ENCODE measurements at regions not wholly inside any gene's neighbourhood (a gene's known extent, or its start where the extent isn't known, plus 50 kb on each side); places are given as distances from the start of the nearest gene placed in this dataset.
A peak's percentile ranks its signal among the peaks of the same experiment; 100 is the strongest.

DNA sequence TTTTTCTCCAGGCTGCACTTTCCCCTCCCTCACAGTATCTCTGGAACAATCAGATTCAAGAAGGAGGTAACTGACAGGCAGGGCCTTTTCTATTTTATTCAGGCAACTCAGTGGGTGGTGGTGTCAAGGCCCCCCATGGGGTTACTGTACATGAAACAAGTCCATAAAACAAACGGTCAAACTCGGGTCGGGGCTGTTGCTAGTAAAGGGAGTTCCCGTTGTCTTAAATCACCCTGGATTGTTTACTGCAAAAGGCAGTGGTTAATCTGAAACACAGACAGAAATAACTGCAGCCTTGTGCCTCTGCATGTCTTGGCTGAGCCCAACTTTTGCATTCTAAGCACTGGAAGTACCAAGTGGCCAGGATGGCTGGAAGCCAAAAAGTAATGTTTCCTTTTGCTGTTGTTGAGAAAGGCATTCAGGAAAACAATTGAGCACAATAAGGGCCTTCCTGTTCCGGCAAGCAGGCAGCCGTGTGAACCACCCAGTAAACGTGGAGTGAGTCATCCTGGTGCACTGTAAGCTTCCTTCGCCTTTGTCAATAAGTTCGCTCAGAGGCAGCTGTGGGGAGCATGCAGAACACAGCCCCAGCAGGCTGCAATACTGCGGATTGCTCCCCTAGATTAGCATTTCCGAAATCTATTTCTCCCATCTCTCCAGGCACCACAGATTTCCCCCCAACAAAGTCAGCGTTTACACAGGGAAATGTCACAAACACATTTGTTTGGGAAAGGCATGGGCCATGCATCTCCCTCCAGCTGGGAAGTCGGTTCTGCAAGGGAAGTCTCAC is 149.6 kb downstream of the IRS1 start:
- Histone ChIP-seq H2AFZ (ENCODE audit: low read length) (peak overlapping the region; percentile 46), H3K4me3 (replicated peaks in 1 of 4; ENCODE audit: control extremely low read depth in 1 of 4, insufficient read depth in 1 of 4, low read depth in 3 of 4, low read length in 4 of 4) (no peak overlapping the region), H3K27ac (ENCODE audit: insufficient read depth, low read length) (peak overlapping the region; percentile 79), H3K27me3 (ENCODE audit: control insufficient read depth, insufficient read depth, low read length) (no peaks in the 10 kb centered on the region), H3K36me3 (ENCODE audit: control insufficient read depth, insufficient read depth, low read length) (no peaks in the 10 kb centered on the region), H3K4me2 (ENCODE audit: extremely low read depth, insufficient read depth, low read length) (peak overlapping the region; percentile 39), H3K9ac (ENCODE audit: insufficient read depth, low read length) (peak overlapping the region; percentile 37), H3K4me1 (ENCODE audit: control insufficient read depth, extremely low read depth, insufficient read depth, low read length) (peaks cover 17% of the 10 kb centered on the region), H3K9me3 (ENCODE audit: control insufficient read depth, insufficient read depth, low read depth, low read length) (no peaks in the 10 kb centered on the region), H4K20me1 (ENCODE audit: control insufficient read depth, extremely low read depth, insufficient read depth, low read length) (no peaks in the 10 kb centered on the region), H3K79me2 (ENCODE audit: control insufficient read depth, insufficient read depth, low read length) (no peaks in the 10 kb centered on the region)
- TF ChIP-seq EZH2 (IDR thresholded peaks at IDR 0.05; ENCODE audit: low read length, missing control alignments) (no peak), CTCF (conservative IDR thresholded peaks at IDR 0.05 in 1 of 2, IDR thresholded peaks at IDR 0.05 in 1 of 2; ENCODE audit: low read depth in 1 of 2, low read length in 2 of 2) (no peak)
- peak; percentile 98 to 99 for DNase-seq (ENCODE audit: low read depth in 2 of 2)

DNA sequence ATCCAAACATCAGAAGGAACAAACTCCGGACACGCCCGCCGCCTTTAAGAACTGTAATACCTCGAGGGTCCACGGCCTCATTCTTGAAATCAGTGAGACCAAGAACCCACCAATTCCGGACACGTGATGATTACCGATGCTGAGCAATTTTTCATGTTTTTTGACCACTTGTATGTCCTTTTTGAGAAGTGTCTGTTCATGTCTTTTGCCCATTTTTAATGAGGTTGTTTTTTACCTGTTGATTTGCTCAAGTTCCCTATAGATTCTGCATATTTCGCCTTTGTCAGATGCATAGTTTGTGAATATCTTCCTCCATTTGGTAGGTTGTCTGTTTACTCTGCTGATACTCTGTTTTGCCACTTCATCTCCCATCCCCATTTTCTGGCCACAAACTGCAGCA is 150.4 kb downstream of the IRS1 start:
- Histone ChIP-seq H3K4me1 (ENCODE audit: control insufficient read depth, extremely low read depth, insufficient read depth, low read length) (peaks cover 23% of the 10 kb centered on the region), H3K9ac (ENCODE audit: insufficient read depth, low read length) (no peak overlapping the region), H3K27ac (ENCODE audit: insufficient read depth, low read length) (peak overlapping the region; percentile 79)

More for the DNA sequence above, 150.4 kb downstream of the IRS1 start:
- DNase-seq (ENCODE audit: low read depth in 2 of 2), result no peak
- no peaks in the 10 kb centered on the region for H3K27me3 ChIP-seq (ENCODE audit: control insufficient read depth, insufficient read depth, low read length)
- H3K4me3 ChIP-seq (replicated peaks in 1 of 4; ENCODE audit: control extremely low read depth in 1 of 4, insufficient read depth in 1 of 4, low read depth in 3 of 4, low read length in 4 of 4), result no peak overlapping the region
- H2AFZ ChIP-seq (ENCODE audit: low read length), result peak overlapping the region; percentile 1
- H3K9me3 ChIP-seq (ENCODE audit: control insufficient read depth, insufficient read depth, low read depth, low read length), result no peaks in the 10 kb centered on the region
- no peaks in the 10 kb centered on the region for H3K79me2 ChIP-seq (ENCODE audit: control insufficient read depth, insufficient read depth, low read length)
- H4K20me1 ChIP-seq (ENCODE audit: control insufficient read depth, extremely low read depth, insufficient read depth, low read length), result no peaks in the 10 kb centered on the region
- no peak for TF ChIP-seq CTCF (conservative IDR thresholded peaks at IDR 0.05 in 1 of 2, IDR thresholded peaks at IDR 0.05 in 1 of 2; ENCODE audit: low read depth in 1 of 2, low read length in 2 of 2)
- TF ChIP-seq EZH2 (IDR thresholded peaks at IDR 0.05; ENCODE audit: low read length, missing control alignments), result no peak
- H3K4me2 ChIP-seq (ENCODE audit: extremely low read depth, insufficient read depth, low read length), result no peak overlapping the region
- H3K36me3 ChIP-seq (ENCODE audit: control insufficient read depth, insufficient read depth, low read length), result no peaks in the 10 kb centered on the region
